ENCODE measurements at regions not wholly inside any gene's neighbourhood (a gene's known extent, or its start where the extent isn't known, plus 50 kb on each side); places are given as distances from the start of the nearest gene placed in this dataset.

DNA sequence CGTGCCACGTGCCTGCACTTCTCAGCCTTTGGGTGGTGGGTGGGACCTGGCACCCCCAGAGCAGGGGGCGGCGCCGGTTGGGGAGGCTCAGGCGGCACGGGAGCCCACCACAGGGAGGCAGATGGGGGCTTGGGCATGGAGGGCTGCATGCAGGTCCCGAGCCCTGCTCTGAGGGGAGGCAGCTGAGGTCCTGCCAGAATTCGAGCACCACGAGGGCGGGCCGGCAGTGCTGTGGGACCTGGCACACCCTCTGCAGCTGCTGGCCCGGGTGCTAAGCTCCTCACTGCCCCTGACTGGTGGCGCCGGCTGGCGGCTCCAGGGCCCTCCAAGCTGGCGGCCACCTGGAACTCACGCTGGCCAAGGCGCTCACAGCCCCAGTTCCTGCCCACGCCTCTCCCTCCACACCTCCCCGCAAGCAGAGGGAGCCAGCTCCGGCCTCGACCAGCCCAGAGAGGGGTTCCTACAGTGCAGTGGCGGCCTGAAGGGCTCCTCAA lies 1176.8 kb upstream of the GYPC start:
- Histone ChIP-seq H3K27ac (ENCODE audit: low read length in 2 of 2) (no peak overlapping the region), H3K79me2 (ENCODE audit: control insufficient read depth, insufficient read depth, low read length) (no peaks in the 10 kb centered on the region), H3K4me3 (ENCODE audit: control extremely low read depth in 1 of 5, extremely low read depth in 1 of 5, insufficient read depth in 1 of 5, low read depth in 2 of 5, low read length in 4 of 5) (no peak overlapping the region), H3K36me3 (replicated peaks in 1 of 2; ENCODE audit: control extremely low read depth in 1 of 2, control insufficient read depth in 1 of 2, extremely low read depth in 1 of 2, insufficient read depth in 2 of 2, low read length in 1 of 2) (no peaks in the 10 kb centered on the region), H3K9ac (ENCODE audit: low read length) (no peak overlapping the region), H4K20me1 (ENCODE audit: control insufficient read depth, insufficient read depth, low read length, poor library complexity, severe bottlenecking) (no peaks in the 10 kb centered on the region), H2AFZ (ENCODE audit: insufficient read depth, low read depth, low read length, poor library complexity, severe bottlenecking) (no peak overlapping the region), H3K4me1 (ENCODE audit: control insufficient read depth in 2 of 2, insufficient read depth in 2 of 2, low read length in 2 of 2) (no peaks in the 10 kb centered on the region), H3K4me2 (replicated peaks; ENCODE audit: low read depth, low read length, poor library complexity, severe bottlenecking) (no peak overlapping the region), H3K9me3 (ENCODE audit: control extremely low read depth in 1 of 3, control insufficient read depth in 2 of 3, insufficient read depth in 1 of 3, low read length in 2 of 3) (peaks cover 0 to 22% (median 0%) of the 10 kb centered on the region in 3 donors), H3K27me3 (replicated peaks in 1 of 4; ENCODE audit: control extremely low read depth in 1 of 4, control insufficient read depth in 3 of 4, insufficient read depth in 4 of 4, low read length in 3 of 4) (no peaks in the 10 kb centered on the region)
- CTCF ChIA-PET, result no interaction called here
- 94% methylated on average over 24 of the region's 24 CpGs for WGBS (ENCODE audit: insufficient coverage)
- TF ChIP-seq EZH2 (IDR thresholded peaks at IDR 0.05; ENCODE audit: borderline replicate concordance, insufficient read depth, low read depth, low read length, poor library complexity, severe bottlenecking), result no peak
- TF ChIP-seq, protein P1, sequence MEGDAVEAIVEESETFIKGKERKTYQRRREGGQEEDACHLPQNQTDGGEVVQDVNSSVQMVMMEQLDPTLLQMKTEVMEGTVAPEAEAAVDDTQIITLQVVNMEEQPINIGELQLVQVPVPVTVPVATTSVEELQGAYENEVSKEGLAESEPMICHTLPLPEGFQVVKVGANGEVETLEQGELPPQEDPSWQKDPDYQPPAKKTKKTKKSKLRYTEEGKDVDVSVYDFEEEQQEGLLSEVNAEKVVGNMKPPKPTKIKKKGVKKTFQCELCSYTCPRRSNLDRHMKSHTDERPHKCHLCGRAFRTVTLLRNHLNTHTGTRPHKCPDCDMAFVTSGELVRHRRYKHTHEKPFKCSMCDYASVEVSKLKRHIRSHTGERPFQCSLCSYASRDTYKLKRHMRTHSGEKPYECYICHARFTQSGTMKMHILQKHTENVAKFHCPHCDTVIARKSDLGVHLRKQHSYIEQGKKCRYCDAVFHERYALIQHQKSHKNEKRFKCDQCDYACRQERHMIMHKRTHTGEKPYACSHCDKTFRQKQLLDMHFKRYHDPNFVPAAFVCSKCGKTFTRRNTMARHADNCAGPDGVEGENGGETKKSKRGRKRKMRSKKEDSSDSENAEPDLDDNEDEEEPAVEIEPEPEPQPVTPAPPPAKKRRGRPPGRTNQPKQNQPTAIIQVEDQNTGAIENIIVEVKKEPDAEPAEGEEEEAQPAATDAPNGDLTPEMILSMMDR (IDR thresholded peaks at IDR 0.05), result no peak
- no peak overlapping the region for H3K27ac Mint-ChIP-seq
- POLR2A ChIA-PET, result no interaction called here
- H3K9me3 Mint-ChIP-seq (ENCODE audit: insufficient read depth), result peaks cover 2% of the 10 kb centered on the region
- ATAC-seq (ENCODE audit: low read depth) (no peak), DNase-seq (no peak)
- no peak overlapping the region for H3K4me3 Mint-ChIP-seq
- H3K4me1 Mint-ChIP-seq, result no peaks in the 10 kb centered on the region
- no peaks in the 10 kb centered on the region for H3K27me3 Mint-ChIP-seq
- intact Hi-C loops (cut with micrococcal nuclease), result no loop called here

DNA sequence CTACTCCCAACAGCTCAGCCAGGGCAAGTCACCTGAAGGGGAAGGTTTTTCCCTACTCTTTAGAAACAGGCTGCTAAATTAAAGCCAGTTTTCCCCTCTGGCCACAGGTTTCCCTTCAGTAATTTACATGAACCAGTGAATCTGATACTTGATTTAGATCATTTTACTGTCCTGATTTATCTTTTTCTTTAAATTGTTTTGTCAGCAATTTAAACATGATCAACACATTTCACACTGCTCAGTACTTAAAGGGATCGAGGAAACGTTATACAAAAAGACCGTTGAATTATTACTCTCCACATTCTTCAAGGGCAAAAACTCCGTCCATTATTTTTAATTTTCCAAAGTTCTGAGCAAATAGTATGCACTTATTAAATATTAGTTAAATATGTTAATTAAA lies 1165.7 kb upstream of the GYPC start:
- H3K9me3 Mint-ChIP-seq (ENCODE audit: insufficient read depth), result peaks cover 3% of the 10 kb centered on the region
- POLR2A ChIA-PET, result no interaction called here
- TF ChIP-seq, protein P1 (IDR thresholded peaks at IDR 0.05), result no peak
- no peak for TF ChIP-seq EZH2 (IDR thresholded peaks at IDR 0.05; ENCODE audit: borderline replicate concordance, insufficient read depth, low read depth, low read length, poor library complexity, severe bottlenecking)
- H3K27ac Mint-ChIP-seq, result no peak overlapping the region
- no peak overlapping the region for H3K4me2 ChIP-seq (replicated peaks; ENCODE audit: low read depth, low read length, poor library complexity, severe bottlenecking)
- no peak overlapping the region for H3K9ac ChIP-seq (ENCODE audit: low read length)
- no peak for ATAC-seq (ENCODE audit: low read depth)
- no peak overlapping the region for H3K4me3 ChIP-seq (ENCODE audit: control extremely low read depth in 1 of 5, extremely low read depth in 1 of 5, insufficient read depth in 1 of 5, low read depth in 2 of 5, low read length in 4 of 5)
- CTCF ChIA-PET, result no interaction called here
- no CpG with 5 or more reads among the region's 4 CpGs for WGBS (ENCODE audit: insufficient coverage)
- no peaks in the 10 kb centered on the region for H3K36me3 ChIP-seq (replicated peaks in 1 of 2; ENCODE audit: control extremely low read depth in 1 of 2, control insufficient read depth in 1 of 2, extremely low read depth in 1 of 2, insufficient read depth in 2 of 2, low read length in 1 of 2)
- no peaks in the 10 kb centered on the region for H3K79me2 ChIP-seq (ENCODE audit: control insufficient read depth, insufficient read depth, low read length)
- DNase-seq, result no peak
- H3K4me1 Mint-ChIP-seq, result no peaks in the 10 kb centered on the region
- H3K4me1 ChIP-seq (ENCODE audit: control insufficient read depth in 2 of 2, insufficient read depth in 2 of 2, low read length in 2 of 2), result no peaks in the 10 kb centered on the region
- H3K27me3 ChIP-seq (replicated peaks in 1 of 4; ENCODE audit: control extremely low read depth in 1 of 4, control insufficient read depth in 3 of 4, insufficient read depth in 4 of 4, low read length in 3 of 4), result no peaks in the 10 kb centered on the region
- no peaks in the 10 kb centered on the region for H3K27me3 Mint-ChIP-seq
- H2AFZ ChIP-seq (ENCODE audit: insufficient read depth, low read depth, low read length, poor library complexity, severe bottlenecking), result no peak overlapping the region
- H3K9me3 ChIP-seq (ENCODE audit: control extremely low read depth in 1 of 3, control insufficient read depth in 2 of 3, insufficient read depth in 1 of 3, low read length in 2 of 3), result no peaks in the 10 kb centered on the region
- H3K27ac ChIP-seq (ENCODE audit: low read length in 2 of 2), result no peak overlapping the region
- intact Hi-C loops (cut with micrococcal nuclease), result no loop called here
- H4K20me1 ChIP-seq (ENCODE audit: control insufficient read depth, insufficient read depth, low read length, poor library complexity, severe bottlenecking), result no peaks in the 10 kb centered on the region
- no peak overlapping the region for H3K4me3 Mint-ChIP-seq
